ENCODE measurements at regions not wholly inside any gene's neighbourhood (a gene's known extent, or its start where the extent isn't known, plus 50 kb on each side); places are given as distances from the start of the nearest gene placed in this dataset.

DNA sequence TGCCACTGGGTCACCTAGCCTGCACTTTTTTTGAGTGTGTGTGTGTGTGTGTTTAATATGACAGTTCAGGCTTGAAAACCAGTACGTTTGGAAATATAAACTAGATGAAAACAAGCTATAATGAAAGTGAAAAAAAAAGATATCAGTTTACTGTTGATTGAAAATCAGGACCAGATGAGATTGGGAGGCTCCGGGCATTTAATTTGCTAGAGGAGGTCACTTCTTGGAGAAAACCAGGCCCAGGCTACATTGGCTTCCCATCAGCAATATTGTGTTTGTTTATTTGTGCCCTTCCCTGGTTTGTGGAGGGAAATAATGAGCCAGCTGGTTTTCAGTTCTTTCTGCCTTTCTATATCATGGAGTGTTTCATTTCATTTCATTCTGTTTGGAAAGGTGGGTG lies 246.6 kb upstream of the JAG1 start:
- Mint-ChIP-seq H3K36me3 (ENCODE audit: low read depth, unreplicated experiment) (peaks cover 2% of the 10 kb centered on the region), H3K4me1 (ENCODE audit: low read depth, unreplicated experiment) (peaks cover 59% of the 10 kb centered on the region), H3K4me3 (ENCODE audit: unreplicated experiment) (no peak overlapping the region), H3K27me3 (ENCODE audit: low read depth, unreplicated experiment) (no peaks in the 10 kb centered on the region), H3K9me3 (ENCODE audit: unreplicated experiment) (no peaks in the 10 kb centered on the region), H3K27ac (ENCODE audit: unreplicated experiment) (peak overlapping the region; percentile 79)
- Histone ChIP-seq H3K27me3 (ENCODE audit: insufficient read depth, low read length) (no peaks in the 10 kb centered on the region), H3K9me3 (ENCODE audit: insufficient read depth, low read depth, low read length) (no peaks in the 10 kb centered on the region), H3K4me2 (ENCODE audit: low read length) (peak overlapping the region; percentile 55), H3K27ac (ENCODE audit: low read depth, low read length) (peak overlapping the region; percentile 41), H4K20me1 (ENCODE audit: insufficient read depth, low read length) (no peaks in the 10 kb centered on the region), H3K9ac (ENCODE audit: low read length) (no peak overlapping the region), H2AFZ (ENCODE audit: low read depth, low read length) (no peak overlapping the region), H3K79me2 (ENCODE audit: insufficient read depth, low read length) (no peaks in the 10 kb centered on the region), H3K36me3 (ENCODE audit: insufficient read depth, low read length) (no peaks in the 10 kb centered on the region), H3K4me3 (ENCODE audit: insufficient read depth, low read depth, low read length) (no peak overlapping the region), H3K4me1 (ENCODE audit: insufficient read depth, low read length) (peaks cover 33% of the 10 kb centered on the region)
- DNase-seq (ENCODE audit: low read depth) (no peak), FAIRE-seq (no peak)
- TF ChIP-seq EZH2 (IDR thresholded peaks at IDR 0.05; ENCODE audit: insufficient read depth, low read length), result no peak
- TF ChIP-seq, protein P1, sequence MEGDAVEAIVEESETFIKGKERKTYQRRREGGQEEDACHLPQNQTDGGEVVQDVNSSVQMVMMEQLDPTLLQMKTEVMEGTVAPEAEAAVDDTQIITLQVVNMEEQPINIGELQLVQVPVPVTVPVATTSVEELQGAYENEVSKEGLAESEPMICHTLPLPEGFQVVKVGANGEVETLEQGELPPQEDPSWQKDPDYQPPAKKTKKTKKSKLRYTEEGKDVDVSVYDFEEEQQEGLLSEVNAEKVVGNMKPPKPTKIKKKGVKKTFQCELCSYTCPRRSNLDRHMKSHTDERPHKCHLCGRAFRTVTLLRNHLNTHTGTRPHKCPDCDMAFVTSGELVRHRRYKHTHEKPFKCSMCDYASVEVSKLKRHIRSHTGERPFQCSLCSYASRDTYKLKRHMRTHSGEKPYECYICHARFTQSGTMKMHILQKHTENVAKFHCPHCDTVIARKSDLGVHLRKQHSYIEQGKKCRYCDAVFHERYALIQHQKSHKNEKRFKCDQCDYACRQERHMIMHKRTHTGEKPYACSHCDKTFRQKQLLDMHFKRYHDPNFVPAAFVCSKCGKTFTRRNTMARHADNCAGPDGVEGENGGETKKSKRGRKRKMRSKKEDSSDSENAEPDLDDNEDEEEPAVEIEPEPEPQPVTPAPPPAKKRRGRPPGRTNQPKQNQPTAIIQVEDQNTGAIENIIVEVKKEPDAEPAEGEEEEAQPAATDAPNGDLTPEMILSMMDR (IDR thresholded peaks at IDR 0.05; ENCODE audit: insufficient read depth, low read depth, low read length), result no peak

DNA sequence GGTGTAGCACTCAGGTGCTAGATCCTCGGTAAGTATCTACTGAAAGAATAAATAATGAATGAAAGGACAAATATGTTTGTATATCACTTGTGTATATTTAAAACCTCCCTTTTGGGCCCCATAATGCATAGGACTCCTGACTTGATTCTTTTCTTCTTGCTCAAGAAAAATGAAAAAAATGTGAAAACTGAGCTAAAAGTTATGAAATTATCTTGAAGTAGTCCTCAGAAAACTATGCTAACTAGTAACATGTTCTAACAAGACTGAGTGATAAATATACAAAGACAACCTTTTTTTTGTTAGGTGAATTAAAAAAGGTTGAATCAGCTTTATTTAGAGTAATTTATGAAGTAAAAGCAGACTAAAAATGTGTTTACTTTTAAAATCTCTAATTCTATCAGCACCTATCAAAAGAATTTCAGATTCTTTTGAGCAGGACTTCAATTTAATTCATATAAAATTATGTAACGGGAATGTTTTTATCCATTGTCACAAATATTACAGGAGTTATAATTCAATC lies 247.8 kb upstream of the JAG1 start:
- Histone ChIP-seq H3K27me3 (ENCODE audit: insufficient read depth, low read length) (no peaks in the 10 kb centered on the region), H3K36me3 (ENCODE audit: insufficient read depth, low read length) (no peaks in the 10 kb centered on the region), H3K79me2 (ENCODE audit: insufficient read depth, low read length) (no peaks in the 10 kb centered on the region), H3K4me2 (ENCODE audit: low read length) (no peak overlapping the region), H4K20me1 (ENCODE audit: insufficient read depth, low read length) (no peaks in the 10 kb centered on the region), H3K9ac (ENCODE audit: low read length) (no peak overlapping the region), H3K4me3 (ENCODE audit: insufficient read depth, low read depth, low read length) (no peak overlapping the region), H3K9me3 (ENCODE audit: insufficient read depth, low read depth, low read length) (no peaks in the 10 kb centered on the region), H3K4me1 (ENCODE audit: insufficient read depth, low read length) (peaks cover 33% of the 10 kb centered on the region), H3K27ac (ENCODE audit: low read depth, low read length) (no peak overlapping the region), H2AFZ (ENCODE audit: low read depth, low read length) (no peak overlapping the region)
- Mint-ChIP-seq H3K4me1 (ENCODE audit: low read depth, unreplicated experiment) (peaks cover 60% of the 10 kb centered on the region), H3K4me3 (ENCODE audit: unreplicated experiment) (no peak overlapping the region), H3K27me3 (ENCODE audit: low read depth, unreplicated experiment) (no peaks in the 10 kb centered on the region), H3K27ac (ENCODE audit: unreplicated experiment) (peak overlapping the region; percentile 93), H3K36me3 (ENCODE audit: low read depth, unreplicated experiment) (peaks cover 2% of the 10 kb centered on the region), H3K9me3 (ENCODE audit: unreplicated experiment) (no peaks in the 10 kb centered on the region)
- DNase-seq (ENCODE audit: low read depth), result no peak
- TF ChIP-seq EZH2 (IDR thresholded peaks at IDR 0.05; ENCODE audit: insufficient read depth, low read length), result no peak
- TF ChIP-seq, protein P1 (IDR thresholded peaks at IDR 0.05; ENCODE audit: insufficient read depth, low read depth, low read length), result no peak
- no peak for FAIRE-seq

GRCh38 chr20:10922506-10922905 lies 248.7 kb upstream of the JAG1 start:
- Histone ChIP-seq H3K4me2 (ENCODE audit: low read length) (peak overlapping the region; percentile 73), H3K4me3 (ENCODE audit: insufficient read depth, low read depth, low read length) (no peak overlapping the region), H4K20me1 (ENCODE audit: insufficient read depth, low read length) (no peaks in the 10 kb centered on the region), H3K27me3 (ENCODE audit: insufficient read depth, low read length) (no peaks in the 10 kb centered on the region), H3K27ac (ENCODE audit: low read depth, low read length) (peak overlapping the region; percentile 61), H3K36me3 (ENCODE audit: insufficient read depth, low read length) (no peaks in the 10 kb centered on the region), H3K9ac (ENCODE audit: low read length) (peak overlapping the region; percentile 42), H3K4me1 (ENCODE audit: insufficient read depth, low read length) (peaks cover 33% of the 10 kb centered on the region), H2AFZ (ENCODE audit: low read depth, low read length) (peak overlapping the region; percentile 44), H3K9me3 (ENCODE audit: insufficient read depth, low read depth, low read length) (no peaks in the 10 kb centered on the region), H3K79me2 (ENCODE audit: insufficient read depth, low read length) (no peaks in the 10 kb centered on the region)
- no peaks in the 10 kb centered on the region for H3K9me3 Mint-ChIP-seq (ENCODE audit: unreplicated experiment)
- no peak for DNase-seq (ENCODE audit: low read depth)
- H3K36me3 Mint-ChIP-seq (ENCODE audit: low read depth, unreplicated experiment), result peaks cover 2% of the 10 kb centered on the region
- H3K27me3 Mint-ChIP-seq (ENCODE audit: low read depth, unreplicated experiment), result no peaks in the 10 kb centered on the region
- H3K27ac Mint-ChIP-seq (ENCODE audit: unreplicated experiment), result peak overlapping the region; percentile 93
- peak overlapping the region; percentile 70 for H3K4me3 Mint-ChIP-seq (ENCODE audit: unreplicated experiment)
- FAIRE-seq, result no peak
- peaks cover 64% of the 10 kb centered on the region for H3K4me1 Mint-ChIP-seq (ENCODE audit: low read depth, unreplicated experiment)
- no peak for TF ChIP-seq EZH2 (IDR thresholded peaks at IDR 0.05; ENCODE audit: insufficient read depth, low read length)
- TF ChIP-seq, protein P1 (IDR thresholded peaks at IDR 0.05; ENCODE audit: insufficient read depth, low read depth, low read length), result no peak
